DND-41 (cell line): ENCODE measurements at regions not wholly inside any gene's neighbourhood (a gene's known extent, or its start where the extent isn't known, plus 50 kb on each side); places are given as distances from the start of the nearest gene placed in this dataset.
"Not testable (repeated sequence)": the region's sequence is repeated elsewhere in the genome, so short reads cannot be mapped to it uniquely, and the experiment has no call there.

Experiments used
- ATAC-seq: fragments of 200-7000 bp; cut with Tn5 transposase; 3 replicates; pipeline ENCODE4 v1.9.1; 2021; ENCODE audit warnings: low read depth; ENCODE audit not compliant: insufficient read depth
- DNase-seq: peaks from one replicate; pipeline ENCODE4 v3.0.0-alpha.2; 2020
- H2AFZ ChIP-seq: 2 replicates; pipeline ENCODE4 v1.6.0; 2012; ENCODE audit warnings: low read depth, low read length
- H3K27ac ChIP-seq: 2 replicates; pipeline ENCODE4 v1.5.1; 2012; ENCODE audit warnings: low read length, inconsistent platforms
- H3K27me3 ChIP-seq: fragments of 200-600 bp; sonication (generic); 2 replicates; pipeline ENCODE4 v1.6.0; 2012; ENCODE audit warnings: low read length, mild to moderate bottlenecking, inconsistent platforms; ENCODE audit not compliant: insufficient read depth, poor library complexity
- H3K36me3 ChIP-seq: 2 replicates; pipeline ENCODE4 v1.5.1; 2012; ENCODE audit warnings: low read length, inconsistent platforms; ENCODE audit not compliant: insufficient read depth
- H3K4me1 ChIP-seq: 2 replicates; pipeline ENCODE4 v1.5.1; 2012; ENCODE audit warnings: mild to moderate bottlenecking, low read length; ENCODE audit not compliant: insufficient read depth
- H3K4me2 ChIP-seq: 2 replicates; pipeline ENCODE4 v1.6.0; 2012; ENCODE audit warnings: mild to moderate bottlenecking, moderate library complexity, low read length, inconsistent platforms; ENCODE audit not compliant: insufficient read depth
- H3K4me3 ChIP-seq, 2 experiments: fragments of 200-600 bp in 1 of 2; shearing (Covaris generic) in 1 of 2; 2 replicates each; pipeline ENCODE4 v1.5.1; 2012 to 2016; ENCODE audit warnings: inconsistent platforms in 2 of 2, low read length in 2 of 2, mild to moderate bottlenecking in 2 of 2, low read depth in 1 of 2, moderate library complexity in 1 of 2
- H3K79me2 ChIP-seq: 2 replicates; pipeline ENCODE4 v1.6.0; 2012; ENCODE audit warnings: low read length, inconsistent platforms; ENCODE audit not compliant: insufficient read depth
- H3K9ac ChIP-seq: 2 replicates; pipeline ENCODE4 v1.6.0; 2012; ENCODE audit warnings: low read depth, mild to moderate bottlenecking, inconsistent platforms, low read length, moderate library complexity
- H3K9me3 ChIP-seq: 2 replicates; pipeline ENCODE4 v1.5.1; 2012; ENCODE audit warnings: low read length, moderate library complexity, mild to moderate bottlenecking, inconsistent platforms; ENCODE audit not compliant: insufficient read depth, severe bottlenecking
- H4K20me1 ChIP-seq: 2 replicates; pipeline ENCODE4 v1.6.0; 2012; ENCODE audit warnings: low read length; ENCODE audit not compliant: insufficient read depth
- EZH2 ChIP-seq: IDR thresholded peaks from 3 replicates; pipeline ENCODE4 v1.6.1; 2012; ENCODE audit warnings: borderline replicate concordance, low read depth, mild to moderate bottlenecking, moderate library complexity, low read length, inconsistent platforms; ENCODE audit not compliant: severe bottlenecking
- TF ChIP-seq, protein P1 (sequence below): IDR thresholded peaks from 2 replicates; pipeline ENCODE4 v1.5.1; 2012; ENCODE audit warnings: borderline replicate concordance, low read length, moderate library complexity, mild to moderate bottlenecking; ENCODE audit not compliant: poor library complexity, severe bottlenecking; ENCODE audit errors: extremely low read depth

DNA sequence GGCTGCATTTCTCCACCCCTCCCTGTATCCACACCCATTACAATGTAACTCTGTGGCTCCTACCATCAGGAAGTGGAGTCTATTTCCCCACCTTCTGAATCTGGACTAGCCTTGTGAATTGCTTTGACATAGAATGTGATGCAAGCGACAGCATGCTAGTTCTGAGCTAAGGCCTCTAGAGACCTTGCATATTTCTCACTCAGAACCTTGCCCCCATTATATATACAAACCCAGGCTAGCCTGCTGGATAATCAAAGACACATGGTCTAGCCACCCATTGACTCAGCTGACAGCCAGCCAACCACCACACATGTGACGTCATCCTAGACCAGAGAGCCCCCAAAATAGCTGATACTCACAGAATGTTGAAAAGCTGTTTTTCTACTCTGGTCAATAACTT lies 77.9 kb downstream of the CCDC71L start:
- H4K20me1 ChIP-seq, result no peaks in the 10 kb centered on the region
- H3K4me3 ChIP-seq, result no peak overlapping the region
- no peaks in the 10 kb centered on the region for H3K36me3 ChIP-seq
- no peaks in the 10 kb centered on the region for H3K27me3 ChIP-seq
- no peak overlapping the region for H3K4me2 ChIP-seq
- no peaks in the 10 kb centered on the region for H3K9me3 ChIP-seq
- no peak overlapping the region for H3K27ac ChIP-seq
- DNase-seq (no peak), ATAC-seq (no peak)
- H3K9ac ChIP-seq, result no peak overlapping the region
- H3K79me2 ChIP-seq, result no peaks in the 10 kb centered on the region
- no peaks in the 10 kb centered on the region for H3K4me1 ChIP-seq
- H2AFZ ChIP-seq, result no peak overlapping the region
- TF ChIP-seq, protein P1, sequence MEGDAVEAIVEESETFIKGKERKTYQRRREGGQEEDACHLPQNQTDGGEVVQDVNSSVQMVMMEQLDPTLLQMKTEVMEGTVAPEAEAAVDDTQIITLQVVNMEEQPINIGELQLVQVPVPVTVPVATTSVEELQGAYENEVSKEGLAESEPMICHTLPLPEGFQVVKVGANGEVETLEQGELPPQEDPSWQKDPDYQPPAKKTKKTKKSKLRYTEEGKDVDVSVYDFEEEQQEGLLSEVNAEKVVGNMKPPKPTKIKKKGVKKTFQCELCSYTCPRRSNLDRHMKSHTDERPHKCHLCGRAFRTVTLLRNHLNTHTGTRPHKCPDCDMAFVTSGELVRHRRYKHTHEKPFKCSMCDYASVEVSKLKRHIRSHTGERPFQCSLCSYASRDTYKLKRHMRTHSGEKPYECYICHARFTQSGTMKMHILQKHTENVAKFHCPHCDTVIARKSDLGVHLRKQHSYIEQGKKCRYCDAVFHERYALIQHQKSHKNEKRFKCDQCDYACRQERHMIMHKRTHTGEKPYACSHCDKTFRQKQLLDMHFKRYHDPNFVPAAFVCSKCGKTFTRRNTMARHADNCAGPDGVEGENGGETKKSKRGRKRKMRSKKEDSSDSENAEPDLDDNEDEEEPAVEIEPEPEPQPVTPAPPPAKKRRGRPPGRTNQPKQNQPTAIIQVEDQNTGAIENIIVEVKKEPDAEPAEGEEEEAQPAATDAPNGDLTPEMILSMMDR, result no peak
- no peak for TF ChIP-seq EZH2

DNA sequence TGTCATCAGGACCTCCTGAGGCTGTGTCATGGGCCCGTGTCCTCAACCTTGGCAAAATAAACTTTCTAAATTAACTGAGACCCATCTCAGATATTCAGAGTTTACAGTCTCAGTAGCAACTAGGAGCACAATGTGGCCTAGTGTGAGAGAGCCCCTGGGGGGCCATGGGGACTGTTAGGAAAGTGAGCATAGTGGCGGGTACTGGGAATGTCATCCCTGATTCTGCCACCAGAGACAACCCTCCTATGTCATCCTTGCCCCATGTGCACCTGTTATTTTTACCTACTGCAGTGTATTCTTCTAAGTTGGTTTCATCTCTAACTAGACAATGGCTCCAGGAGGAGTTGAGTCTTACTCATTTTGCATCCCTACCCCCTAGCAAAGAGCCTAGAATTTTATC lies 78.6 kb downstream of the CCDC71L start:
- H3K4me1 ChIP-seq, result no peaks in the 10 kb centered on the region
- no peaks in the 10 kb centered on the region for H3K9me3 ChIP-seq
- H3K27ac ChIP-seq, result no peak overlapping the region
- H3K4me2 ChIP-seq, result no peak overlapping the region
- no peak for DNase-seq
- H3K4me3 ChIP-seq, result no peak overlapping the region
- no peaks in the 10 kb centered on the region for H3K36me3 ChIP-seq
- no peak for TF ChIP-seq EZH2
- TF ChIP-seq, protein P1, result no peak
- no peaks in the 10 kb centered on the region for H3K79me2 ChIP-seq
- H3K27me3 ChIP-seq, result no peaks in the 10 kb centered on the region
- no peak for ATAC-seq
- H3K9ac ChIP-seq, result no peak overlapping the region
- H4K20me1 ChIP-seq, result no peaks in the 10 kb centered on the region
- H2AFZ ChIP-seq, result no peak overlapping the region

DNA sequence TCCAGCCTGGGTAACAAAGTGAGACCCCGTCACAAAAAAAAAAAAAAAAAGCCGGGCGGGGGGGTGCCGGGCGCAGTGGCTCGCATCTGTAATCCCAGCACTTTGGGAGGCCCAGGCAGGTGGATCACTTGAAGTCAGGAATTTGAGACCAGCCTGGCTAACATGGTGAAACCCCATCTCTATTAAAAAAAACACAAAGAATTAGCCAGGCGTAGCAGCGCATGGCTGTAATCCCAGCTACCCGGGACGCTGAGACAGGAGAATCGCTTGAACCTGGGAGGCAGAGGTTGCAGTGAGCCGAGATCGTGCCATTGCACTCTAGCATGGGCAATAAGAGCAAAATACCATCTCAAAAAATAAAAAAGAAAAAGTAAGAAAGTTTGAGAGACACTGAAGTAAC lies 81.9 kb downstream of the CCDC71L start:
- not testable (repeated sequence) for H3K27me3 ChIP-seq, H4K20me1 ChIP-seq, H2AFZ ChIP-seq, H3K36me3 ChIP-seq, H3K9ac ChIP-seq, H3K4me2 ChIP-seq, H3K9me3 ChIP-seq, DNase-seq, H3K27ac ChIP-seq, H3K4me3 ChIP-seq, H3K4me1 ChIP-seq, ATAC-seq, H3K79me2 ChIP-seq

DNA sequence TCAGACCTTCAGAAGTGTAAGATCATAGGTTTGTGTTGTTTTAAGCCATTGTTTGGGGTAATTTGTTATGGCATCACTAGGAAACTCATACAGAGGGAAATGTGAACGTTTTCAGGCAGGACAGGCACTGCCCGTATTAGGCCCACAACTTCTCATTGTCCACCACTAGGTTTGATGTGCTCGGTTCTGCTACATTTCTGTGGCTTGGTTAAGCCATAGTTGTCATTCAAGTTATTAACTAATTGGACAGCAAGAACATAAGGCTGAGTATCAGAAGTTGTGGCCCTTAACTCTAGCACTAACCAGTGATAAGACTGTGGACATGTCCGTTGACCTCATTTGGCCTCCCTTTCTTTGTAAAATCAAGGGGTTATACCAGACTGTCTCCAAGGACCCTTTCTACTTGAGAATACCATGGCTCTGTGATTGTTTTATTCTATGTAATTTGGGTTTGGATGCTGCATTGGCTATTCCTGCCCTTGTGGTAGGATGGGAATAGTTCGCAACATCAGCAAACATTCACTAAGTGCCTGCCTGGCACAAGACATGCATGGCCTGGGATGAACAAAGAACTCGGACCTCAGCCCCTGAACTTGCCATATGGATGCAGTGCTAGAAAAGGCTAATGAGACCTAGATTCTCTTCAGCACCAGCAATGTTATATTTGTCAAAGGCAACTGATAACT lies 85.7 kb downstream of the CCDC71L start:
- TF ChIP-seq, protein P1, result no peak
- no peak for TF ChIP-seq EZH2
- Histone ChIP-seq H3K27ac (no peak overlapping the region), H3K4me3 (no peak overlapping the region), H3K4me2 (no peak overlapping the region), H3K4me1 (no peaks in the 10 kb centered on the region), H2AFZ (no peak overlapping the region; the same call in 1 of the 2 replicates), H4K20me1 (no peaks in the 10 kb centered on the region), H3K79me2 (no peaks in the 10 kb centered on the region), H3K36me3 (no peaks in the 10 kb centered on the region), H3K9me3 (no peaks in the 10 kb centered on the region), H3K9ac (no peak overlapping the region), H3K27me3 (no peaks in the 10 kb centered on the region)
- DNase-seq (no peak), ATAC-seq (no peak)
